Neural progenitor cell (in vitro differentiated cells): ENCODE measurements at regions not wholly inside any gene's neighbourhood (a gene's known extent, or its start where the extent isn't known, plus 50 kb on each side); places are given as distances from the start of the nearest gene placed in this dataset.
A peak's percentile ranks its signal among the peaks of the same experiment; 100 is the strongest.

Experiments
- DNase-seq: peaks from one replicate; pipeline ENCODE4 v3.0.0-alpha.2; 2016; ENCODE audit warnings: low spot score
- H2AFZ ChIP-seq: fragments of 200-600 bp; sonication (generic); replicated peaks from 2 replicates; pipeline ENCODE4 v1.6.1; 2016; ENCODE audit warnings: antibody characterized with exemption
- H3F3A ChIP-seq: fragments of 200-600 bp; sonication (generic); 2 replicates; pipeline ENCODE4 v1.6.1; 2016; ENCODE audit warnings: antibody characterized with exemption, low read depth
- H3K27ac ChIP-seq: fragments of 200-600 bp; sonication (generic); 2 replicates; pipeline ENCODE4 v1.5.1; 2016; ENCODE audit warnings: mild to moderate bottlenecking
- H3K27me3 ChIP-seq: fragments of 200-600 bp; sonication (generic); 2 replicates; pipeline ENCODE4 v1.6.1; 2016; ENCODE audit warnings: mild to moderate bottlenecking, moderate library complexity
- H3K36me3 ChIP-seq: fragments of 200-600 bp; sonication (generic); 2 replicates; pipeline ENCODE4 v1.5.1; 2016
- H3K4me1 ChIP-seq: fragments of 200-600 bp; sonication (generic); 2 replicates; pipeline ENCODE4 v1.6.1; 2016; ENCODE audit warnings: mixed run types
- H3K4me2 ChIP-seq: fragments of 200-600 bp; sonication (generic); 2 replicates; pipeline ENCODE4 v1.6.1; 2016
- H3K4me3 ChIP-seq: fragments of 200-600 bp; sonication (generic); 2 replicates; pipeline ENCODE4 v1.5.1; 2016
- H3K79me2 ChIP-seq: fragments of 200-600 bp; sonication (generic); 2 replicates; pipeline ENCODE4 v1.6.1; 2016; ENCODE audit warnings: low read depth
- H3K9ac ChIP-seq: fragments of 200-600 bp; sonication (generic); 2 replicates; pipeline ENCODE4 v1.6.1; 2016
- H3K9me3 ChIP-seq: fragments of 200-600 bp; sonication (generic); 2 replicates; pipeline ENCODE4 v1.5.1; 2016; ENCODE audit warnings: low read depth
- H4K20me1 ChIP-seq: fragments of 200-600 bp; sonication (generic); 2 replicates; pipeline ENCODE4 v1.6.1; 2016; ENCODE audit warnings: low read depth
- H3K27ac Mint-ChIP-seq: 3 replicates; pipeline ENCODE4 v1.8.0; 2021; ENCODE audit warnings: mixed read lengths
- H3K27me3 Mint-ChIP-seq: 2 replicates; pipeline ENCODE4 v1.8.0; 2022; ENCODE audit warnings: low read depth, mild to moderate bottlenecking, inconsistent platforms, moderate library complexity, mixed read lengths; ENCODE audit not compliant: insufficient read depth
- H3K36me3 Mint-ChIP-seq: 3 replicates; pipeline ENCODE4 v1.8.0; 2021; ENCODE audit warnings: mixed read lengths
- H3K4me1 Mint-ChIP-seq: 3 replicates; pipeline ENCODE4 v1.8.0; 2021; ENCODE audit warnings: mixed read lengths
- H3K4me3 Mint-ChIP-seq: 3 replicates; pipeline ENCODE4 v1.8.0; 2021; ENCODE audit warnings: mild to moderate bottlenecking, moderate library complexity, mixed read lengths
- H3K9me3 Mint-ChIP-seq: 3 replicates; pipeline ENCODE4 v1.8.0; 2020; ENCODE audit warnings: mixed read lengths
- CTCF ChIP-seq: fragments of 200-600 bp; sonication (generic); IDR thresholded peaks from 2 replicates; pipeline ENCODE4 v1.5.1; 2017; ENCODE audit warnings: antibody characterized with exemption, mild to moderate bottlenecking
- EZH2 ChIP-seq: fragments of 200-600 bp; sonication (generic); IDR thresholded peaks from 2 replicates; pipeline ENCODE4 v1.6.1; 2017; ENCODE audit warnings: antibody characterized with exemption, mild to moderate bottlenecking, moderate library complexity
- EZH2phosphoT487 ChIP-seq: fragments of 200-600 bp; sonication (generic); IDR thresholded peaks from 2 replicates; pipeline ENCODE4 v1.6.1; 2017; ENCODE audit warnings: antibody characterized with exemption

GRCh38 chr1:218527737-218528136 lies 182.6 kb downstream of the TGFB2 start:
- no peaks in the 10 kb centered on the region for H4K20me1 ChIP-seq
- H3K9ac ChIP-seq = no peak overlapping the region
- no peaks in the 10 kb centered on the region for H3K79me2 ChIP-seq
- Mint-ChIP-seq H3K27ac (no peak overlapping the region), H3K36me3 (no peaks in the 10 kb centered on the region), H3K27me3 (no peaks in the 10 kb centered on the region), H3K4me1 (peaks cover 16% of the 10 kb centered on the region), H3K9me3 (no peaks in the 10 kb centered on the region), H3K4me3 (no peak overlapping the region)
- no peak overlapping the region for H3K4me3 ChIP-seq
- no peaks in the 10 kb centered on the region for H3K9me3 ChIP-seq
- H3K27me3 ChIP-seq = no peaks in the 10 kb centered on the region
- H3F3A ChIP-seq = peaks cover 7% of the 10 kb centered on the region
- no peak for DNase-seq
- H3K4me1 ChIP-seq = peaks cover 16% of the 10 kb centered on the region
- no peak overlapping the region for H3K4me2 ChIP-seq
- no peak overlapping the region for H2AFZ ChIP-seq
- TF ChIP-seq EZH2phosphoT487 (no peak), EZH2 (no peak)
- no peaks in the 10 kb centered on the region for H3K36me3 ChIP-seq
- H3K27ac ChIP-seq = no peak overlapping the region

- TF ChIP-seq EZH2 = no peak
- no peak for TF ChIP-seq EZH2phosphoT487
- no peak for TF ChIP-seq CTCF
- no peaks in the 10 kb centered on the region for H3K27me3 Mint-ChIP-seq
- H3K36me3 ChIP-seq = no peaks in the 10 kb centered on the region
- H3K4me1 Mint-ChIP-seq = peaks cover 12% of the 10 kb centered on the region
- H3K4me1 ChIP-seq = peaks cover 14% of the 10 kb centered on the region
- H3F3A ChIP-seq = peaks cover 6% of the 10 kb centered on the region
- no peaks in the 10 kb centered on the region for H3K79me2 ChIP-seq
- no peak overlapping the region for H3K27ac ChIP-seq
- H3K4me2 ChIP-seq = no peak overlapping the region
- DNase-seq = no peak
- no peak overlapping the region for H3K4me3 ChIP-seq
- no peaks in the 10 kb centered on the region for H4K20me1 ChIP-seq
- no peak overlapping the region for H3K27ac Mint-ChIP-seq
- H3K9me3 ChIP-seq = no peaks in the 10 kb centered on the region
- peaks cover 3% of the 10 kb centered on the region for H3K9me3 Mint-ChIP-seq
- peak overlapping the region; percentile 5 for H2AFZ ChIP-seq
- H3K36me3 Mint-ChIP-seq = no peaks in the 10 kb centered on the region
- H3K4me3 Mint-ChIP-seq = no peak overlapping the region
- H3K9ac ChIP-seq = no peak overlapping the region
- no peaks in the 10 kb centered on the region for H3K27me3 ChIP-seq
Measured at GRCh38 chr1:218529646-218530300, 184.6 kb downstream of the TGFB2 start.

GRCh38 chr1:218531936-218532335 lies 186.8 kb downstream of the TGFB2 start:
- Mint-ChIP-seq H3K4me3 (no peak overlapping the region), H3K27me3 (no peaks in the 10 kb centered on the region), H3K4me1 (no peaks in the 10 kb centered on the region), H3K36me3 (no peaks in the 10 kb centered on the region), H3K9me3 (peaks cover 3% of the 10 kb centered on the region), H3K27ac (no peak overlapping the region)
- H4K20me1 ChIP-seq = no peaks in the 10 kb centered on the region
- H3K27me3 ChIP-seq = no peaks in the 10 kb centered on the region
- H3K9ac ChIP-seq = no peak overlapping the region
- H3K79me2 ChIP-seq = no peaks in the 10 kb centered on the region
- no peak overlapping the region for H2AFZ ChIP-seq
- no peak for DNase-seq
- H3K4me1 ChIP-seq = no peaks in the 10 kb centered on the region
- no peak overlapping the region for H3K4me2 ChIP-seq
- H3K27ac ChIP-seq = no peak overlapping the region
- no peaks in the 10 kb centered on the region for H3K9me3 ChIP-seq
- no peaks in the 10 kb centered on the region for H3F3A ChIP-seq
- H3K36me3 ChIP-seq = no peaks in the 10 kb centered on the region
- TF ChIP-seq EZH2phosphoT487 (no peak), CTCF (no peak), EZH2 (no peak)
- no peak overlapping the region for H3K4me3 ChIP-seq

GRCh38 chr1:218536296-218536986 lies 191.3 kb downstream of the TGFB2 start:
- Histone ChIP-seq H3K79me2 (no peaks in the 10 kb centered on the region), H3K4me1 (no peaks in the 10 kb centered on the region), H3K9me3 (no peaks in the 10 kb centered on the region), H3K4me2 (no peak overlapping the region), H3K9ac (no peak overlapping the region), H3K27me3 (no peaks in the 10 kb centered on the region), H4K20me1 (no peaks in the 10 kb centered on the region), H3K27ac (no peak overlapping the region), H3K4me3 (no peak overlapping the region), H3F3A (no peaks in the 10 kb centered on the region), H2AFZ (no peak overlapping the region), H3K36me3 (no peaks in the 10 kb centered on the region)
- Mint-ChIP-seq H3K27me3 (no peaks in the 10 kb centered on the region), H3K4me3 (no peak overlapping the region), H3K9me3 (peaks cover 3% of the 10 kb centered on the region), H3K27ac (no peak overlapping the region), H3K36me3 (no peaks in the 10 kb centered on the region), H3K4me1 (peaks cover 7% of the 10 kb centered on the region)
- no peak for TF ChIP-seq CTCF
- TF ChIP-seq EZH2 = no peak
- no peak for TF ChIP-seq EZH2phosphoT487
- no peak for DNase-seq
